Hypothalamus (tissue), 51 donors: ENCODE measurements at regions not wholly inside any gene's neighbourhood (a gene's known extent, or its start where the extent isn't known, plus 50 kb on each side); places are given as distances from the start of the nearest gene placed in this dataset.
"Not testable (repeated sequence)": the region's sequence is repeated elsewhere in the genome, so short reads cannot be mapped to it uniquely, and the experiment has no call there.

Experiments
- DNase-seq, 51 donors: peaks; one replicate each; lab custom pipeline; 2025; lab: John Stamatoyannopoulos, UW

GRCh38 chr15:25624504-25625177 lies 185.8 kb upstream of the UBE3A start:
- DNase-seq, result no peak

GRCh38 chr15:25623708-25624107 lies 184.9 kb upstream of the UBE3A start:
- DNase-seq, result no peak

- DNase-seq, result no peak
Measured at GRCh38 chr15:25620466-25620865, 181.6 kb upstream of the UBE3A start.

GRCh38 chr15:25619761-25620160 lies 180.9 kb upstream of the UBE3A start:
- DNase-seq, result no peak

GRCh38 chr15:25619076-25619475 lies 180.3 kb upstream of the UBE3A start:
- DNase-seq, result no peak

GRCh38 chr15:25618161-25618560 lies 179.3 kb upstream of the UBE3A start:
- no peak for DNase-seq

GRCh38 chr15:25616471-25616870 lies 177.6 kb upstream of the UBE3A start:
- DNase-seq, result no peak

GRCh38 chr15:25613134-25613533 lies 174.3 kb upstream of the UBE3A start:
- no peak for DNase-seq

GRCh38 chr15:25611603-25612002 lies 172.8 kb upstream of the UBE3A start:
- DNase-seq, result peak in 9 of 51 donors; percentile 4 to 42 (median 23)

GRCh38 chr15:25609371-25609770 lies 170.5 kb upstream of the UBE3A start:
- DNase-seq, result no peak

- no peak for DNase-seq
Measured at GRCh38 chr15:25608926-25609325, 170.1 kb upstream of the UBE3A start.

- DNase-seq, result no peak
Measured at GRCh38 chr15:25605151-25605550, 166.3 kb upstream of the UBE3A start.

- no peak for DNase-seq
Measured at GRCh38 chr15:25600751-25601150, 161.9 kb upstream of the UBE3A start.

GRCh38 chr15:25597571-25597970 lies 158.7 kb upstream of the UBE3A start:
- DNase-seq, result no peak

GRCh38 chr15:25596644-25597562 lies 158.1 kb upstream of the UBE3A start:
- DNase-seq, result no peak

GRCh38 chr15:25587616-25588340 lies 149.0 kb upstream of the UBE3A start:
- DNase-seq, result no peak

- no peak for DNase-seq
Measured at GRCh38 chr15:25582886-25583285, 144.1 kb upstream of the UBE3A start.

GRCh38 chr15:25579127-25579526 lies 140.3 kb upstream of the UBE3A start:
- DNase-seq, result no peak

GRCh38 chr15:25572191-25572590 lies 133.4 kb upstream of the UBE3A start:
- DNase-seq, result no peak

GRCh38 chr15:25568751-25569150 lies 129.9 kb upstream of the UBE3A start:
- DNase-seq, result peak in 11 of 51 donors; percentile 2 to 68 (median 28)

- not testable (repeated sequence) for DNase-seq
Measured at GRCh38 chr15:25566545-25566944, 127.7 kb upstream of the UBE3A start.
